GM21723 (cell line): ENCODE measurements at regions not wholly inside any gene's neighbourhood (a gene's known extent, or its start where the extent isn't known, plus 50 kb on each side); places are given as distances from the start of the nearest gene placed in this dataset.

Source experiments
- ATAC-seq: cut with Tn5 transposase; IDR thresholded peaks from one replicate; pipeline ENCODE4 v1.9.1; 2021; ENCODE audit warnings: mild to moderate bottlenecking, moderate library complexity; ENCODE audit not compliant: unreplicated experiment

DNA sequence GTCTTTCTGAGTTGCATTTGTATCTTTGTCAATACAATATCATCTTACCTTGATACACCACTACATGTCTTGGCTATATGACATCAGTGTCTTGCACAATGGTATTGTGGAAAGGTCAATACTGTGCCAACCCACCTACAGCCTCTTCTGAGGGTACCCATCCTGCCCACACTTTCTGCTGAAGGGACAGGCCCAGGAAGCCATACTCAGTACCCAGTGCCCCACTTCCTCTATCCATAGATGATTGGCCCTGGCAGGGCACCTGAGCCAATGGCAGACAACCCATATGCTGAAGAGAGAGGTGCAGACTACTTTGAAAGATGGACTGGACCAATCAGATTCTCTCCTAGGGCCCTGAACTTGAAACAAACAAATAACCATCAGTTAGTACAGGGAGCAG, 152.0 kb upstream of the ADO start:
- no peak for ATAC-seq

DNA sequence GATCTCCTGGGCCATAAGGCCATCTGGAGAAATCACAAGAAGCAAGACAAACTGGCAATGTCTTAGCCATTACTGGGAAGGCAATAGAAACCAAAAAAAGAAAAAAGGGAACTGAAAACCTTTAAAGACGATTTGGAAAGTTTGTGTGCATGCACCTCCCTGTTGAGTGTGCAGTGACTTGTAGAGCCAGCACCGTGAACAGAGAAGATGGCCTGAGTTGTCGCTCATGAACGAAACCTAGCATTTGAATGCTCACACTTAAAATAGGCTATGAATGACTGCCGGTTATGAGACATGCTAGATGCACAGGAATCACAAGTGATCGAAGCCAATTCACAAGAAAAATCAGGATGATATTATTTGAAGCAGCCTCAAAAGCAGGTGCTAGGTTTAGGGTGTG, 151.3 kb upstream of the ADO start:
- peak; percentile 85 for ATAC-seq

DNA sequence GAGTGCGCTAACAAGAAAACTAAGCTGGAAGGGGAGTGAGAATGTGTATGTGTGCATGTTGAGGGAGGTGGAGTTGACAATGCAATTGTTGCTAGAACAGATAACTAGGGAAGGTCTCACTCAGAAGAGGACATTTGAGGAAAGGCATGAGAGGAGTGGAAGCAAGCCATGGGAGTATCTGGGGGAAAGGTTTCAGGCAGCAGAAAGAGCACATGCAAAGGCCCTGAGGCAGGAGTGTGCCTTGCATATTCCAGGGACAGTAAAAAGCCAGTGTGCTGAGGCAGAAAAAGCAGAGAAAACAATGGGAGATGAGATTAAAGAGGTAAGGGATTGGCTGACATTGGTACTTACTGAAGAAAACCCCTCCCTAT, 149.6 kb upstream of the ADO start:
- ATAC-seq, result no peak

DNA sequence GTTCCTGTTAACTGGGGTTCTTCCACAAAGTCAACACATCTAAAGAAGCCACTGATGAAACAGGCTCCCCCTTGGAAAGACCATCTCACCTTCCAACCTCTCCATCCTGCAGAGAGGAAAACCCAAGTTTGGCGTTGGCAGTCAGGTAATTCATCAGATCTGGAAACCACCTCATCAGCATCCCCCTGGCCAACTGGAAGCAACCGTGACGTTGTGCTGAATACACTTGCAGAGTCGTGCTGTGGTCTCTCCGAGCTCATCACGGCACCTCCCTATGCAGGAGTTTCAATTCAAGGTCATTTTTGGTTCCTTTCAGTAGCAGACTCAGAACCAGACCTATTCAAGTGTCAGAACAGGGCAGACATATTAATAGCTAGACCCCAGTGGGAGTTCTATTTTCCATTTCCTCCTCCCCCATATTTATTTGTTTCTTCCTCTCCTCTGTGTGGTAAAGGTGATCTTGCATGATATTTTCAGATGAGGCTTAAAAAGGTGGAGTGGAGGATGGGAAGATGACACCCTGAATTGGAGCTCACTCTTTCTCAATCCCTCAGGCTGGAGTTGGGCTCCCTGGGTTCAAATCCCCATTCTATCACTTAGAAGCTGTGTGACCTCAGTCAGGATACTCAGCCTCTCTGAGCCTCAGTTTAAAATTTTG, 149.1 kb upstream of the ADO start:
- peak; percentile 77 for ATAC-seq

DNA sequence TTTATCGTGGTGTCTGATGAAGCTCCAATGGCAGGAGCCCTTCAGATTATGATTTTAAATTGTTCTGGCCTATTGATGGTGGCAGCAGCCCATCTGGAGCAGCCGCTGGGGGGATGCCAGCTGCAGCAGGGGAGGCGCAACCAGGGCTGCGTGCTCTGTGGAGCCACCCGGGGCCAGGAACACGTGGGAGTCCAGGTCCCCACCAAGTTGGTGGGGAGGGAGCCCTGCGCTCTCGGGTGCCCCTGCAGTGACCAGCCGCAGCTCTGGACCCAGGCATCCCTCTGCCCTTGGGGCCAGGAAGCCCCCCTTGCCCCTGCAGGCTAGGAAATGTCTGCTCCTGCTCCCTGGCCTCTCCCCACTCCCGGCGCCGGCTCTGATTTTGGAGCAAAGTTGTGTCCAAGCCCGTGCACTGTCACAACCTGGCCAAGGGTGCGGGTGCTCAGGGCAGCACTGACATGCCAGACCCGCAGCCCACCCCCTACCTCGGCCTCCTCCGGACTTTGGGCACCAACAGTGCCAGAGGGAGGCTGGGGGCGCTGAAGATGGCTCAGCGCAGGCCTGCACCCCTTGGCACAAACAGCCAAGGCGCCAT, 147.2 kb upstream of the ADO start:
- no peak for ATAC-seq

DNA sequence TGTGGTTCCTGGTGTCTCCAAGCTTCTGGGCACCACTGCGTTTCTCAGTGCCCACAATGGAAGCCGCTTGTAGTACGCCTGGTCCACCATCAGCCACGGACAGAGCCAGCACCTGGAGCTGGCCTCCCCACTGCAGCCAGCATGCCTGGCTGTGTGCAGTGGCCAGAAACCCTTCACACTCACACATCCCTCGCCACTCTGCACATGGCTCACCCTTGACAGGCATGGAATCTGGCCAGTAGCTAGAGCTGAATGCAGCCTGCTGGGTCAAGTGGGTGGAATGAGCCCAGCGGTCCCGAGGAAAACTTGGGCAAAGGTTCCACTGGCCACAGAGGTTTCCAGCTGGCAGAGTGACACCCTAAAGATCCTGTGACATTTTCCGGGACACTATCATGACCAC, 146.0 kb upstream of the ADO start:
- ATAC-seq, result no peak

DNA sequence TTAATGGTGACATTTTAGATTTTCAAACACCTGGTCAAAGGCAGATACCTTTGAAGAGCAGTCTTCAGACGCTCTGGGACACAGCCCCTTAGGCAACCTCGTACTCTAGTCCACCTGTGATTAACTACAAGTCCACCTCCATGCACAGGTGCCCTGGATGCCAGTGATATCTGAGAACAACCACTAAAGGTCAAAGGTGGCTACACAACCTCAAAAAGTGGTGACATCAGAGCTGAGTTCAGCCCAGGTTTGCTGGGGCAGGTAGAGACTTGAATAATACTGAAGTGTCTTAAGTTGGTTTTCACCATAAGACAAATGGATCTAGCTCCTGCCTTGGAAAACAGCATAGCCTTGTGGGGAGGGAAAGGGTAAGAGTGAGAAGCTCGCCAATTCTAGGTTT, 143.4 kb upstream of the ADO start:
- no peak for ATAC-seq

DNA sequence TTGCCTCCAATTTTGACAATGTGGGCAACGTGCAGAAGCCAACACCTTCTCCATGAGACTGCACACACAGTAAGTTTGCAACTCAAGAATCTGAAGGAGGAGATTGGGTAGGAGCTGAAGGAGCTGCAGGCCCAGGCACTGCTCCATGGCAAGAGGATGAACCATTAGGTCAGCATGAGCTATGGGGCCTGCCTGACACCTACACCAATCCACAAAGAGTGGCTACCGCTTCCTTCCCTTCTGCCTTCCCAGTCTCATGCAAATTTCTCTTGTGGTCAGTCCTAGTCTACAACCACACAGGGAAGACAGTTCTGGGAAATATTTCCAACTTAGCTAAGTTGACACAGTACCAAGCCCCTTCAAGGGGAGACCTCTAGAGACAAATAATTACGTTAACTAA, 142.0 kb upstream of the ADO start:
- no peak for ATAC-seq

DNA sequence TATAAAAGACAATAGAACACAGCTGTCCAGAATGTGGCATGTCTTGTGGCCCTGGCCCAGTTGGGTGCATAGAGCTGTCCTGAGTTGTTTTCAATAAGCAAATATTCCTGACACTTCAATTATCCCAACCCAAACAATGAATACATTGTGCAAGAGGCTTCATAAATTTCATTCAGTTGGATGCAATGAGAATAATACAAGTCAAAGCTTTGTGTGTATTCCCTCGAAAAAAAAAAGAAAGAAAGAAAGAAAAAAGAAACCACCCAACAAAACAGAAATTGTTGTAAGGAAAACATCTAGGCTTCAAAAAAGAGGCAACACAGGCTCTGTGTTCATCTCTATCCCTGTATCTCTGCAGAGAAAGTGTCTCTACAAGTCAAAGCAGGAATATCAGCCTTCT, 138.7 kb upstream of the ADO start:
- ATAC-seq, result no peak

DNA sequence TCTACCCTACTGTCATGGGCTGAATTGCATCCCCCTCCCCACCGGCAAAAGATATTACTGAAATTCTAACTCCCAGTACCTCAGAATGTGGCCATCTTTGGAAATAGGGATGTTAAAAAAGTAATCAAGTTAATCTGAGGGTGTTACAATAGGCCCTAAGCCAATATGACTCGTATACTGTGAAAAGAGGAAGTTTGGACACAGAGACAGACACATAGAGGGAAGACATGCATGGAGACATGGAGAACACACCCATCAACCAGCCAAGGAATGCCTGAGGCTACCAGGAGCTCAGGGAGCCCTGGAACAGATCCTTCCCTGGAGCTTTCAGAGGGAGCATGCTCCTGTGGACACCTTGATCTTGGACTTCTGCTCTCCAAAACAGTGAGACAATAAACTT, 138.2 kb upstream of the ADO start:
- no peak for ATAC-seq

DNA sequence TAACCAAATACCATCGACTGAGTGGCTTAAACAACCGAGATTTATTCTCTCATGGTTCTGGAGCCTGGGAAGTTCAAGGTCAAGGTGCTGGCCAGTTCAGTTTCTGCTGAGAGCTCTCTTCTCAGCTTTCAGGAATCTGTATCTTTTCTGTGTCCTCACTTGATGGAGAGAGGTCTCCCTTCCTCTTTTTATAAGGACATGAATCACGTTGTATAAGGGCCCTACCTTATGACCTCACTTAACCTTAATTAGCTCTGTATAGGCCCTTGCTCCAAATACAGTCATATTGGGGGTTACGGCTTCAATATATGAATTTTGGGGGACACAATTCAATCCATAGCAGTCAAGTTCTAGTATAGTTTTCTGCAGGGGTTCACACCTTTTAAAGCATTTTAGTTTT, 135.2 kb upstream of the ADO start:
- ATAC-seq, result no peak

DNA sequence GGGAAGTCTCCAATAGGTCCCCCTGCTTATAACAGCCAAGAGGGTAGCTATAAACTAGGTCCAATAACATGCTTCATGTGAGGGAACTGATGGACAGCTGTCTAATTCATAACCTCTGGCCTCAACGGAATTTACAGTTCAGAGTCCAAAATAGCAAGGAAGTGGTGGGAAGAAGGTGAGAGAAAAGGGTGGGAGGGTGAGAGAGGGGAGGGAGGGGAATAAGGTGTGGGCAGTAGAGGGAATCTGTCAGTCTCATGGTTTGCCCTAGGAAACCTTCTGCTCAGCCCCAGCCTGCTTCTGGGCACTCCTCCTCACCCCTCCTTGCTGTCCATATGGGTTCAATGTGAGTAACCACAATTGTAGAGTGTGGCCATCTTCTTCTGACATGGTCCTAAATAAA, 133.4 kb upstream of the ADO start:
- ATAC-seq, result no peak

DNA sequence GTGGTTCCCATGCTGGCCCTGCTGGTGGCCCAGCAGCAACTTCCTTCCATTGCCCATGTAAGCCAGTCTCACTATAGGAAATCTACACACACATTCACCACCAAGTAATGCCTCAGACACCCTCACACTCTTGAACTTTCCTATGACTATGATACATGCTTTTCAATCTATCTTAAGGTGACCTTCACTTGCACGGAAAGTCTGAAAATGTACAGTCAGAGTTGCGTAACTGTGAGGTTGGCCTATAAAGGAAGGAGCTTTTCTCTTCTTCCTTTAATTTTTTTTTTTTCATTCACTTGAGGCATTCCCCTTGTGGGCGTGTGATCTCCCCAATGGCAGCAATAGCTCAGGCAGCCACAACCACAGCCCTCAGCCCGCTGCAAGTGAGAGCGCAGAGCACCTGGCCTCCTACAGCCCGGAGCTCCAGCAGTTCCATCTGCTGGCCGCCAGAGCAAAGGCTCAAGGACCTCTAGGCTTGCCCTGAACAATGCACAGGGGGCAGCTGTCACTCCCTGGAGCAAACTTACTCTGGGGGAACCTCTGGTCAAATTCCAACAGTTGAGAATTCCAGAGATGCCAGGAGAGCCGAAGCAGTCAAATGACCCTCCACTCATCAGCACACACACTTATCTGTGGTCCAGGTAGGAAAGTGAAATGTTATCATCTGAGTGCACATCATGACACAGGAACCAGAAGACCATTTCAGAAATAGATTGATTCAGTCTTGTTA, 123.1 kb upstream of the ADO start:
- peak; percentile 98 for ATAC-seq

DNA sequence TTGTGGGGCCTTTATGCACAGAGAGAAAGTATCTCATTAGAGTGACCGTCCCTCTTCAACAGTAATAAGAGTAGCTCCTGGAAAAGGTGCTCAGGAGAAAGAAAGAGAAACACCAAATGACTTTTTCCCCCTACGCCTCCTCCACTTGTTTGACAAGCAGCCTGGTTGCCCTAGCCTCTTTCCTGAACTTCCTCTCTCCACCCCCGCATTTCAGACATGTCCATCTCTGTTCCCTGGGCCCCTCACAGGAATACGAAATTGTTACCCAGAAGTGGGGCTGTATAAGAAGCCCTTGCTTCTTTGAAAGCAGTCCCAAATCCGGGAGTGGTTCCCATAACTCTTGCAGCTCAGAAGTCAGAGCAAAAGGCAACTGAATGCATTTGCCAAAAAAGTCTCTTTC, 119.6 kb upstream of the ADO start:
- no peak for ATAC-seq

DNA sequence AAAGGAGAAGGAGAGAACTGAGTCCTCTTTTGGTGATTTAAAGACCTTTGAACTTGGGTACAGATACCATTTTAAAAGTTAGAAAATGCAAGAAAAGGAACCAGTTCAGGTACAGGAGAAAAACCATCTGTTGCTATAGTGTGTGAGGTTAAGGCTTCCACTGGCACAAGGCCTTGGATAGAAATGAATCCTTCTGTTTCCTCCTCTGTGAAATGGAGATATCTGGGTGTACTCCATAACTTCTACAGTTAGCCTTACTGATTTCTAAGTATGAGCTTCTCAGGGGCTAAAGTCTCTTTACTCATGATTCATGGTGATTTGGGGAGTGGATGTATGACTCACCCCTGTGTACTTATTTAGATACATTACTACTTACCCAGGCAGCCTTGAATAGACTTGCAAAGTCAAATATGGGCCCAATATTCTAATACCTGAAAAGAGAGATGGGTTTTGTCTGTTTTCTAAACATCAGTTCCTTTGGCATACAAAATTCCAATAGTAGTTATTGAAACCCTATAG, 117.2 kb upstream of the ADO start:
- no peak for ATAC-seq

DNA sequence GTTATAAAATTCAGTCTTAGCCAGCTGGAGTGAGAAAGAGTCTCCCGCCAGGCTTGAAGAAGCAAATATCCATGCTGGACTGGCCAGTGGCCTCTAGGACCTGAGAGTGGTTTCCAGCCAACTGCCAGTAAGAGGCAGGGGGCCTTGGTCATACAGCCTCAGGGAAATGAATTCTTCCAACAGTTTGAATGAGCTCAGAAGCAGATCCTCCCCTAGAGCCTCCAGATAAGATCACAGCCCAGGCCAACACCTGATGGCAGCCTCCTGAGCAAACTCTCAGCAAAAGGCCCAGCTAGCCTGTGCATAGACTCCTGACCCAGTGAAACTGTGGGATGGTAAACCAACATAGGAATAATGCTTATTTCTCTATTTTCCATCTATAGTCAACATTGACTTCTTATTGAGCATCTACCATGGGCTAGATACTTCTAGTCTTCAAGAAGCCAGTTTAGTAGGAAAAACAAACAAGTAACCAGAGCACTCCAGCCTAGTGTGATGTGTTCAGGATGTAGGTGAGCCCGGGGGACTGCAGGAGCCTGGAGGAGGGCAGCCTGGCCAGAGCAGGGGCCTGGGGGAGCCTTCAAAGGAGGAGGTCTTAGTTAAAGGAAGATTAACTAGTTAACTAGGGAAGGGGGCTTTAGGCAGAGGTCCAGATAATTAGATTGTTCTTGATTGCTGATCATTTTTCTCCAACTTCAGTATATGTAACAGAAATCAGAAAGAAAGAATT, 115.4 kb upstream of the ADO start:
- ATAC-seq, result no peak

DNA sequence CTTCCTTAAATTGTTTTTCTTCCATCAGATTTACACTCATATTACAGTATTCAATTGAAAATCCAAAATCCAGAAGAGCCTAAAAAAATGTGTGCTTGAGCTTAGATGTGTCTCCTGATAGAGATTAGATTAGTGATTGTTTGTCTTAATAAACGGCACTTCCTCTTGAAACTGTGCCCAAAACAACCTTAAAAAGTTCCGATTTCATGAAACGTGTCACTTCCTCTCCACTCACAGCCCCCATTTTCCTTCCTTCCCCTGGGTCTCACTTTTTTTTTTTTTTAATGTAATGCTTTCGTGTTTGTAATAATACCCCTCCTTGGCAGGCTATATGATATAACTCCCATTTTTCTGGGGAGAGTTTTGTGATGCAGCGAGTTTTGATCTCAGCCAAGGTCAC, 114.8 kb upstream of the ADO start:
- ATAC-seq, result peak; percentile 59

DNA sequence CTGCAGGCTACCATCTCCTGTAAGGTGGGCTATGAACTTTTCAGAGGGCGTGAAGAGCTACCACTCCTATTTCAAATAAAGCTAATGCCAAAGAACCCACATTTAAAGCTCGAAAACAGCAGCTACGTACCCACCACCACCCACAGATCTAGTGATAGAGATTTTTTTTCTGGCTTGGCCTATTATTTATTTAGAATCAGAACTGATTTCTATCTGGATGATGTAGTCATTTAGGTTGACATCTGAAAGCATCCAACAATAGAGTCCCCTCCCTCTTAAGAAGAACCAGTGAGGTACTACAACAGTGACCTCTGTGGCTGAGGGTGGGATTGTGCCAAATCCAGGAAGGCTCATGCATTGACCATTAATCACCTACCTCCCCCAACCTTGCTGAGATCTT, 113.8 kb upstream of the ADO start:
- ATAC-seq, result no peak

DNA sequence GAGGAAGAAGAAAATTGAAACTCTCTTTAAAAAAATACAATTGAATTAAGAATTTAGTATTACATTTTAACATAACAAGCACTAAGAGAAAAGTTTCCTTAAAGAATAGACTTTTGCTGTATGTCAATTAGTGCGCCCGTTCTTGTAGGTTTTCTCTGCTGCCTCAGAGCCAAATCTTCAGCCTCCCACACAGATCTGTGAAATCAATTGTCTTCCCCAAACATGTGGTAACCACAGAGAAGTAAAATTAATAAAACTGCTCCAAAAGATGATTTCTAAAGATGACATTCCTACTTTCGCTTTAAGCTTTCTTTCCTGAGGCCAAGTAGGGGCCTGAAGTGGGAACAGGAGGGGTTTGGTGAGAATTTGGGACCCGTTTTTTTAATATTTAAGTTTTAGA, 113.2 kb upstream of the ADO start:
- ATAC-seq, result no peak

DNA sequence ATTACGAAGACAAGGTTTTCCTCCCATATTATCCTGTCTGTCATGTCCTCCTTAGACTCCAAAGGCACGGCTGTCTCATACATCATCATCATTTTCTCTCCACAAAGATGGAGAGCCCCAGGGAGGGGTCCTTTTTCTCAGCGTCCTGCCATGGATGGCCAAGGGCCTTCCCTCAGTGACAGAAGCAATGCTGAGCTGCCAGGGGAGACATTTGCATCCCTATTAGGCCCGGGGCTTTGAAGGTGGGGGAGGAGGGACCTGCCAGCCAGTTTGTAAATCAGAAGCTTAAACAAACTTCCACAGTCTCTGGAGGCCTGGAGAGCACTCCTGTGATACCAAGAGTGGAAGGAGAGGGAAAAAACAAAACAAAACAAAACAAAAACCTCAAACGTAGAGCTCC, 112.4 kb upstream of the ADO start:
- ATAC-seq, result no peak

DNA sequence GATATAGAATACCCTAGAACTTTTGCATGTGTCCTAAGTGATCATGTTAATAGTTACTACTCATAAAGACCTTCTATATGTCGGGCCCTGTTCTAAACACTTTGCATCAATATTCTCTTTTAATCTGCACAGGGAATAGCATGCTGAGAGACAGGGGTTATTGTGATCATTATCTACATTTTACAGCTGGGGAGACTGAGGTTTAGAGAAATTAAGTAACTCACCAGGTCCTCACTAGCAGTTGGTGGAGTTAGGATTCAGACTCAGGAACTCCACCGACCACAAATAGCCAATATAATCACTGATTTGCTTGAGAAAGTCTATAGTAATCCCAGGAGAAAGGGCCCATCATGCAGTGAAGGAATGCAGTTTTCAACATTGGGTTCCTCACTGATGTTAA, 111.2 kb upstream of the ADO start:
- ATAC-seq, result no peak
